A673 (cell line): ENCODE measurements at regions not wholly inside any gene's neighbourhood (a gene's known extent, or its start where the extent isn't known, plus 50 kb on each side); places are given as distances from the start of the nearest gene placed in this dataset.

Experiments used
- EZH2 ChIP-seq: fragments of 200-600 bp; sonication (generic); IDR thresholded peaks from 2 replicates; pipeline ENCODE4 v1.6.1; 2017; ENCODE audit warnings: borderline replicate concordance, low read depth, mild to moderate bottlenecking, mixed read lengths, antibody characterized with exemption, low read length; ENCODE audit not compliant: poor library complexity, severe bottlenecking
- TF ChIP-seq, protein P1 (sequence below): fragments of 300-800, 200-600 bp; sonication (generic); conservative IDR thresholded peaks from 2 replicates; pipeline ENCODE4 v1.5.1; 2017; ENCODE audit warnings: low read depth, mild to moderate bottlenecking, antibody characterized with exemption, low read length, moderate library complexity, mixed read lengths

DNA sequence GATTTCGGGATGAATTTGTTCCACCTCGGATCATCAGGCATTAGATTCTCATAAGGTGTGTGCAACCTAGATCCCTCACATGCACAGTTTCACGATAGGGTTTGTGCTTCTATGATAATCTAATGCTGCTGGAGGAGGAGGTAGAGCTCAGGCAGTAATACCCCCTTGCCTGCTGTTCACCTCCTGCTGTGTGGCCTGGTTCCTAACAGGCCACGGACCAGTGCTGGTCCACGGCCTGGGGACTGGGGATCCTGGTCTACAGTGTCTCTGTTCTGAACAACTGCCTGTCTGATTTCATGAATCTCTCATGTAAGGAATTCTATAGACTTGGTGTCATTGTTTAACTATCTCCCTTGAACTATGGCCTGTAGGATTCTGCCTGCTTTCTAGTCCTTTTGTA is 269.9 kb downstream of the SPRY1 start:
- TF ChIP-seq EZH2 = no peak
- TF ChIP-seq, protein P1, sequence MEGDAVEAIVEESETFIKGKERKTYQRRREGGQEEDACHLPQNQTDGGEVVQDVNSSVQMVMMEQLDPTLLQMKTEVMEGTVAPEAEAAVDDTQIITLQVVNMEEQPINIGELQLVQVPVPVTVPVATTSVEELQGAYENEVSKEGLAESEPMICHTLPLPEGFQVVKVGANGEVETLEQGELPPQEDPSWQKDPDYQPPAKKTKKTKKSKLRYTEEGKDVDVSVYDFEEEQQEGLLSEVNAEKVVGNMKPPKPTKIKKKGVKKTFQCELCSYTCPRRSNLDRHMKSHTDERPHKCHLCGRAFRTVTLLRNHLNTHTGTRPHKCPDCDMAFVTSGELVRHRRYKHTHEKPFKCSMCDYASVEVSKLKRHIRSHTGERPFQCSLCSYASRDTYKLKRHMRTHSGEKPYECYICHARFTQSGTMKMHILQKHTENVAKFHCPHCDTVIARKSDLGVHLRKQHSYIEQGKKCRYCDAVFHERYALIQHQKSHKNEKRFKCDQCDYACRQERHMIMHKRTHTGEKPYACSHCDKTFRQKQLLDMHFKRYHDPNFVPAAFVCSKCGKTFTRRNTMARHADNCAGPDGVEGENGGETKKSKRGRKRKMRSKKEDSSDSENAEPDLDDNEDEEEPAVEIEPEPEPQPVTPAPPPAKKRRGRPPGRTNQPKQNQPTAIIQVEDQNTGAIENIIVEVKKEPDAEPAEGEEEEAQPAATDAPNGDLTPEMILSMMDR = no peak
